ENCODE measurements at regions not wholly inside any gene's neighbourhood (a gene's known extent, or its start where the extent isn't known, plus 50 kb on each side); places are given as distances from the start of the nearest gene placed in this dataset.

GRCh38 chr9:90956026-90956810 lies 154.6 kb downstream of the SYK start:
- no peak overlapping the region for H3K27ac ChIP-seq (ENCODE audit: low read length)
- no peaks in the 10 kb centered on the region for H4K20me1 ChIP-seq (ENCODE audit: insufficient read depth, low read length)
- TF ChIP-seq EZH2 (IDR thresholded peaks at IDR 0.05; ENCODE audit: borderline replicate concordance, low read depth, low read length, severe bottlenecking) (no peak), CTCF (IDR thresholded peaks at IDR 0.05; ENCODE audit: borderline replicate concordance, extremely low read depth, low read length, poor library complexity, severe bottlenecking) (no peak)
- no peak overlapping the region for H3K4me3 ChIP-seq (ENCODE audit: low read depth in 1 of 2, low read length in 2 of 2)
- H3K9ac ChIP-seq (ENCODE audit: low read depth, low read length), result no peak overlapping the region
- H2AFZ ChIP-seq (ENCODE audit: low read depth, low read length), result no peak overlapping the region
- no peak overlapping the region for H3K4me2 ChIP-seq (ENCODE audit: insufficient read depth, low read length)
- no peaks in the 10 kb centered on the region for H3K79me2 ChIP-seq (ENCODE audit: insufficient read depth, low read length)
- no peaks in the 10 kb centered on the region for H3K36me3 ChIP-seq (ENCODE audit: insufficient read depth, low read length)
- DNase-seq (no peak), ATAC-seq (ENCODE audit: insufficient read depth, low read depth) (no peak)
- no peaks in the 10 kb centered on the region for H3K9me3 ChIP-seq (ENCODE audit: insufficient read depth, low read length, severe bottlenecking)
- H3K27me3 ChIP-seq (ENCODE audit: insufficient read depth, low read length, poor library complexity), result no peaks in the 10 kb centered on the region
- peaks cover 3% of the 10 kb centered on the region; the same call in 1 of the 2 replicates for H3K4me1 ChIP-seq (ENCODE audit: insufficient read depth, low read length)

GRCh38 chr9:90958328-90958727 lies 156.7 kb downstream of the SYK start:
- H3K36me3 ChIP-seq (ENCODE audit: insufficient read depth, low read length), result no peaks in the 10 kb centered on the region
- no peak overlapping the region for H3K4me2 ChIP-seq (ENCODE audit: insufficient read depth, low read length)
- DNase-seq (no peak), ATAC-seq (ENCODE audit: insufficient read depth, low read depth) (no peak)
- H3K79me2 ChIP-seq (ENCODE audit: insufficient read depth, low read length), result no peaks in the 10 kb centered on the region
- H3K4me3 ChIP-seq (ENCODE audit: low read depth in 1 of 2, low read length in 2 of 2), result no peak overlapping the region
- no peak overlapping the region for H3K9ac ChIP-seq (ENCODE audit: low read depth, low read length)
- H2AFZ ChIP-seq (ENCODE audit: low read depth, low read length), result no peak overlapping the region
- H4K20me1 ChIP-seq (ENCODE audit: insufficient read depth, low read length), result no peaks in the 10 kb centered on the region
- TF ChIP-seq EZH2 (IDR thresholded peaks at IDR 0.05; ENCODE audit: borderline replicate concordance, low read depth, low read length, severe bottlenecking), result no peak
- no peak for TF ChIP-seq CTCF (IDR thresholded peaks at IDR 0.05; ENCODE audit: borderline replicate concordance, extremely low read depth, low read length, poor library complexity, severe bottlenecking)
- H3K27me3 ChIP-seq (ENCODE audit: insufficient read depth, low read length, poor library complexity), result no peaks in the 10 kb centered on the region
- no peaks in the 10 kb centered on the region for H3K4me1 ChIP-seq (ENCODE audit: insufficient read depth, low read length)
- H3K27ac ChIP-seq (ENCODE audit: low read length), result no peak overlapping the region
- H3K9me3 ChIP-seq (ENCODE audit: insufficient read depth, low read length, severe bottlenecking), result no peaks in the 10 kb centered on the region

- no peaks in the 10 kb centered on the region for H3K27me3 ChIP-seq (ENCODE audit: insufficient read depth, low read length, poor library complexity)
- TF ChIP-seq CTCF (IDR thresholded peaks at IDR 0.05; ENCODE audit: borderline replicate concordance, extremely low read depth, low read length, poor library complexity, severe bottlenecking) (no peak), EZH2 (IDR thresholded peaks at IDR 0.05; ENCODE audit: borderline replicate concordance, low read depth, low read length, severe bottlenecking) (no peak)
- no peak overlapping the region for H3K4me2 ChIP-seq (ENCODE audit: insufficient read depth, low read length)
- H3K9me3 ChIP-seq (ENCODE audit: insufficient read depth, low read length, severe bottlenecking), result no peaks in the 10 kb centered on the region
- H3K27ac ChIP-seq (ENCODE audit: low read length), result no peak overlapping the region
- H3K79me2 ChIP-seq (ENCODE audit: insufficient read depth, low read length), result no peaks in the 10 kb centered on the region
- no peak overlapping the region for H3K9ac ChIP-seq (ENCODE audit: low read depth, low read length)
- H3K36me3 ChIP-seq (ENCODE audit: insufficient read depth, low read length), result no peaks in the 10 kb centered on the region
- ATAC-seq (ENCODE audit: insufficient read depth, low read depth) (no peak), DNase-seq (no peak)
- H4K20me1 ChIP-seq (ENCODE audit: insufficient read depth, low read length), result no peaks in the 10 kb centered on the region
- no peaks in the 10 kb centered on the region for H3K4me1 ChIP-seq (ENCODE audit: insufficient read depth, low read length)
- no peak overlapping the region for H2AFZ ChIP-seq (ENCODE audit: low read depth, low read length)
- H3K4me3 ChIP-seq (ENCODE audit: low read depth in 1 of 2, low read length in 2 of 2), result no peak overlapping the region
Measured at GRCh38 chr9:90960941-90961340, 159.3 kb downstream of the SYK start.

Data from DND-41 (cell line).